GM12878 (cell line): ENCODE measurements at regions not wholly inside any gene's neighbourhood (a gene's known extent, or its start where the extent isn't known, plus 50 kb on each side); places are given as distances from the start of the nearest gene placed in this dataset.

Experiments
- ATAC-seq: fragments of 200-7000 bp; cut with Tn5 transposase; 3 replicates; pipeline ENCODE4 v1.9.1; 2020; ENCODE audit warnings: mild to moderate bottlenecking, moderate library complexity
- BruUV-seq: library from RNA; stranded (reverse); fragments of 400-500 nt; replicated peaks from 2 replicates; lab custom pipeline; 2021; lab: Mats Ljungman, UMichigan
- CTCF ChIA-PET: fragments of 300-600 bp; sonication (Branson Sonifier 250); formaldehyde crosslinking; extraction: SDS; loops from one replicate; lab custom pipeline; 2021; ENCODE audit warnings: inconsistent platforms; lab: Yijun Ruan, JAX
- POLR2A ChIA-PET: fragments of 350-600 bp; formaldehyde crosslinking; extraction: SDS; loops from one replicate; lab custom pipeline; 2021; ENCODE audit warnings: inconsistent platforms; lab: Charles Lee
- RAD21 ChIA-PET: fragments of 300-600 bp; sonication (Branson Sonifier 250); formaldehyde crosslinking; loops from one replicate; lab custom pipeline; 2023; ENCODE audit warnings: antibody characterized with exemption; ENCODE audit not compliant: unreplicated experiment; lab: Charles Lee
- SMC1A ChIA-PET: fragments of 300-600 bp; sonication (Branson Sonifier 250); formaldehyde crosslinking; loops from one replicate; lab custom pipeline; 2023; ENCODE audit not compliant: unreplicated experiment, uncharacterized antibody; lab: Charles Lee
- DNase-seq: peaks from one replicate; pipeline ENCODE4 v3.0.0-alpha.2; 2011; ENCODE audit warnings: low read depth, low spot score
- FAIRE-seq: peaks from 3 replicates; lab custom pipeline; 2011; peaks lifted over from hg19 to GRCh38; lab: Jason Lieb, UNC
- H2AFZ ChIP-seq: 2 replicates; pipeline ENCODE4 v1.6.0; 2011; ENCODE audit warnings: low read depth, low read length, control low read depth; ENCODE audit not compliant: control insufficient read depth
- H3K27ac ChIP-seq: 2 replicates; pipeline ENCODE4 v1.5.1; 2011; ENCODE audit warnings: control low read depth; ENCODE audit not compliant: control insufficient read depth, insufficient read depth
- H3K27me3 ChIP-seq, 2 experiments: replicated peaks in 1 of 2; 2 replicates each; pipeline versions ENCODE4 v1.6.0 to v1.6.1; 2011; ENCODE audit warnings: low read length in 1 of 2; ENCODE audit not compliant: control insufficient read depth in 2 of 2, insufficient read depth in 2 of 2
- H3K36me3 ChIP-seq, 2 experiments: 2 replicates each; pipeline ENCODE4 v1.5.1; 2011; ENCODE audit warnings: low read length in 1 of 2; ENCODE audit not compliant: control insufficient read depth in 2 of 2, insufficient read depth in 2 of 2
- H3K4me1 ChIP-seq: 2 replicates; pipeline ENCODE4 v1.6.1; 2011; ENCODE audit warnings: mild to moderate bottlenecking, low read length, moderate library complexity, mixed read lengths; ENCODE audit not compliant: control insufficient read depth, insufficient read depth
- H3K4me2 ChIP-seq: 2 replicates; pipeline ENCODE4 v1.6.0; 2011; ENCODE audit warnings: control low read depth; ENCODE audit not compliant: control insufficient read depth, insufficient read depth
- H3K4me3 ChIP-seq: fragments of 200-600 bp; sonication (generic); 2 replicates; pipeline ENCODE4 v1.5.1; 2016
- H3K79me2 ChIP-seq: 2 replicates; pipeline ENCODE4 v1.6.0; 2011; ENCODE audit warnings: low read length; ENCODE audit not compliant: control insufficient read depth, insufficient read depth
- H3K9ac ChIP-seq: 2 replicates; pipeline ENCODE4 v1.8.0; 2011; ENCODE audit warnings: low read length, control low read depth, mixed read lengths; ENCODE audit not compliant: control insufficient read depth, insufficient read depth
- H3K9me3 ChIP-seq: replicated peaks from 3 replicates; pipeline ENCODE4 v1.5.1; 2011; ENCODE audit warnings: mild to moderate bottlenecking, low read length; ENCODE audit not compliant: control insufficient read depth, insufficient read depth
- H4K20me1 ChIP-seq: 2 replicates; pipeline ENCODE4 v1.6.0; 2011; ENCODE audit not compliant: control insufficient read depth, insufficient read depth
- BRCA1 ChIP-seq: IDR thresholded peaks from 2 replicates; pipeline ENCODE4 v1.6.1; 2011; ENCODE audit warnings: low read depth, low read length, improper control_type of control experiment
- IRF4 ChIP-seq: IDR thresholded peaks from 2 replicates; pipeline ENCODE4 v1.6.1; 2011; ENCODE audit warnings: low read depth, low read length
- REST ChIP-seq: IDR thresholded peaks from 2 replicates; pipeline ENCODE4 v1.6.1; 2012; ENCODE audit warnings: mild to moderate bottlenecking, low read depth, low read length
- WGBS: methylation state at CpG from one replicate; pipeline ENCODE4 v1.1.6; 2016; ENCODE audit warnings: low lambda C conversion rate; ENCODE audit not compliant: insufficient replicate concordance, insufficient coverage; ENCODE audit errors: missing lambda C conversion rate; 5-methylcytosine and 5-hydroxymethylcytosine counted together
- in situ Hi-C: fragments of 300-500 bp; cut with MboI; formaldehyde crosslinking; loops from 9 replicates; pipeline ENCODE4 v1.14.3; 2018; ENCODE audit warnings: mixed read lengths
- intact Hi-C: fragments of 100-400 bp; cut with micrococcal nuclease; formaldehyde crosslinking; loops from one replicate; pipeline ENCODE4 v1.14.2; 2022; ENCODE audit not compliant: unreplicated experiment
- TF ChIP-seq, protein P1 (sequence below): IDR thresholded peaks from 2 replicates; pipeline ENCODE4 v1.6.1; 2012; ENCODE audit warnings: improper control_type of control experiment, low read depth, low read length; ENCODE audit not compliant: insufficient replicate concordance

DNA sequence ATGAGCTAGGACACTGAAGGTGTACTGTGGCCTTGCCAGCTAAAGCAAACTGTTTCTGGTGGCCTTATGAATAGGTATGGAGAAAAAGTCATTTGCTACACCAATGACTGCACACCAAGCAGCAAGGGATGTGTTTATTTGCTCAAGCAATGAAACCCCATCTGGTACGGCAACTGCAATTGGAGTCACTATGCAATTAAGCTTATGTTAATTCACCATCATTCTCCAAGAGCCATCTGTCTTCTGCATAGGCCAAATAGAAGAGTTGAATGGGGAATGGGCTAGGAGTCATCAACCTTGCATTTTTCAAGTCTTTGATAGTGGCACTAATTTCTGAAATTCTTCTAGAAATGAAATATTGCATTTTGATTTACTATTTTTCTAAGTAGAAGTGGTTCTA, 372.0 kb downstream of the KCNJ3 start (continued):
- no peak for TF ChIP-seq REST
- TF ChIP-seq IRF4 = no peak

DNA sequence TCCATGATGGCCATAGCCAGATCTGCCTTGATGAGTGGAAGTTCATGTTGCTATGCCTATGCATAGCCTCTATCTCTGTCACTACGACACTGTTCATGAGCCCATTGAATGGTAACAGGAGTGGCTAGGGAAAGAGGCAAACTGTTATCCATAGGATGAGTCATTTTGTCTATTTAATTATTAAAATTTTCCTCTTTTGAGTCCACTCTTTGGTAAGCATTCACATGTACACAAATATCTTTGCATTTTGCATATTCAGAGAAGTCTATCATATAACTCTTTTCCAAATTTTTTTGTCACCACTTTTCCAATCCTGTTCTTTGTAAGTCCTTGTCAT, 364.4 kb downstream of the KCNJ3 start:
- intact Hi-C loops = no loop called here
- BruUV-seq = no TSS peak
- POLR2A ChIA-PET = no interaction called here

More for the DNA sequence above, 364.4 kb downstream of the KCNJ3 start:
- ATAC-seq = no peak
- no peak for FAIRE-seq
- Histone ChIP-seq H3K4me1 (no peaks in the 10 kb centered on the region), H3K4me3 (no peak overlapping the region), H3K36me3 (no peaks in the 10 kb centered on the region), H4K20me1 (no peaks in the 10 kb centered on the region), H3K79me2 (no peaks in the 10 kb centered on the region), H3K27me3 (no peaks in the 10 kb centered on the region), H3K9ac (no peak overlapping the region), H2AFZ (no peak overlapping the region), H3K27ac (no peak overlapping the region), H3K9me3 (no peaks in the 10 kb centered on the region), H3K4me2 (no peak overlapping the region)
- no peak for DNase-seq
- ChIA-PET CTCF (no interaction called here), SMC1A (no interaction called here), RAD21 (no interaction called here)
- in situ Hi-C loops = no loop called here
- 18% methylated on average over 1 of the region's 1 CpG for WGBS
- TF ChIP-seq, protein P1, sequence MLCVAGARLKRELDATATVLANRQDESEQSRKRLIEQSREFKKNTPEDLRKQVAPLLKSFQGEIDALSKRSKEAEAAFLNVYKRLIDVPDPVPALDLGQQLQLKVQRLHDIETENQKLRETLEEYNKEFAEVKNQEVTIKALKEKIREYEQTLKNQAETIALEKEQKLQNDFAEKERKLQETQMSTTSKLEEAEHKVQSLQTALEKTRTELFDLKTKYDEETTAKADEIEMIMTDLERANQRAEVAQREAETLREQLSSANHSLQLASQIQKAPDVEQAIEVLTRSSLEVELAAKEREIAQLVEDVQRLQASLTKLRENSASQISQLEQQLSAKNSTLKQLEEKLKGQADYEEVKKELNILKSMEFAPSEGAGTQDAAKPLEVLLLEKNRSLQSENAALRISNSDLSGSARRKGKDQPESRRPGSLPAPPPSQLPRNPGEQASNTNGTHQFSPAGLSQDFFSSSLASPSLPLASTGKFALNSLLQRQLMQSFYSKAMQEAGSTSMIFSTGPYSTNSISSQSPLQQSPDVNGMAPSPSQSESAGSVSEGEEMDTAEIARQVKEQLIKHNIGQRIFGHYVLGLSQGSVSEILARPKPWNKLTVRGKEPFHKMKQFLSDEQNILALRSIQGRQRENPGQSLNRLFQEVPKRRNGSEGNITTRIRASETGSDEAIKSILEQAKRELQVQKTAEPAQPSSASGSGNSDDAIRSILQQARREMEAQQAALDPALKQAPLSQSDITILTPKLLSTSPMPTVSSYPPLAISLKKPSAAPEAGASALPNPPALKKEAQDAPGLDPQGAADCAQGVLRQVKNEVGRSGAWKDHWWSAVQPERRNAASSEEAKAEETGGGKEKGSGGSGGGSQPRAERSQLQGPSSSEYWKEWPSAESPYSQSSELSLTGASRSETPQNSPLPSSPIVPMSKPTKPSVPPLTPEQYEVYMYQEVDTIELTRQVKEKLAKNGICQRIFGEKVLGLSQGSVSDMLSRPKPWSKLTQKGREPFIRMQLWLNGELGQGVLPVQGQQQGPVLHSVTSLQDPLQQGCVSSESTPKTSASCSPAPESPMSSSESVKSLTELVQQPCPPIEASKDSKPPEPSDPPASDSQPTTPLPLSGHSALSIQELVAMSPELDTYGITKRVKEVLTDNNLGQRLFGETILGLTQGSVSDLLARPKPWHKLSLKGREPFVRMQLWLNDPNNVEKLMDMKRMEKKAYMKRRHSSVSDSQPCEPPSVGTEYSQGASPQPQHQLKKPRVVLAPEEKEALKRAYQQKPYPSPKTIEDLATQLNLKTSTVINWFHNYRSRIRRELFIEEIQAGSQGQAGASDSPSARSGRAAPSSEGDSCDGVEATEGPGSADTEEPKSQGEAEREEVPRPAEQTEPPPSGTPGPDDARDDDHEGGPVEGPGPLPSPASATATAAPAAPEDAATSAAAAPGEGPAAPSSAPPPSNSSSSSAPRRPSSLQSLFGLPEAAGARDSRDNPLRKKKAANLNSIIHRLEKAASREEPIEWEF = no peak
- TF ChIP-seq BRCA1 = no peak
